HCT116 (cell line): ENCODE measurements at regions not wholly inside any gene's neighbourhood (a gene's known extent, or its start where the extent isn't known, plus 50 kb on each side); places are given as distances from the start of the nearest gene placed in this dataset.

Experiments
- ATAC-seq: fragments of 200-7000 bp; cut with Tn5 transposase; 2 replicates; pipeline ENCODE4 v1.9.1; 2020; ENCODE audit warnings: mild to moderate bottlenecking, moderate library complexity
- BruUV-seq: library from RNA; stranded (reverse); fragments of 400-500 nt; replicated peaks from 2 replicates; lab custom pipeline; 2021; lab: Mats Ljungman, UMichigan
- CTCF ChIA-PET: fragments of 300-600 bp; sonication (Branson Sonifier 250); formaldehyde crosslinking; loops from one replicate; lab custom pipeline; 2021; ENCODE audit warnings: antibody characterized with exemption; lab: Charles Lee
- POLR2A ChIA-PET: fragments of 300-600, 350-600 bp; sonication (Branson Sonifier 250); formaldehyde crosslinking; loops from one replicate; lab custom pipeline; 2021; ENCODE audit warnings: antibody characterized with exemption; lab: Charles Lee
- RAD21 ChIA-PET, 2 experiments: fragments of 300-600 bp; sonication (Branson Sonifier 250); formaldehyde crosslinking; loops; one replicate each; lab custom pipeline; 2023; ENCODE audit warnings: low total read pairs in 2 of 2; ENCODE audit not compliant: uncharacterized antibody in 2 of 2, unreplicated experiment in 2 of 2, low non-redundant PET in 1 of 2; lab: Charles Lee
- DNase-seq: peaks from one replicate; pipeline ENCODE4 v3.0.0-alpha.2; 2010; ENCODE audit warnings: low read depth, low spot score
- H2AFZ ChIP-seq: fragments of 200-600 bp; shearing (Covaris generic), sonication (generic); 2 replicates; pipeline ENCODE4 v1.6.1; 2017; ENCODE audit warnings: low read depth, mixed run types, mixed read lengths, antibody characterized with exemption, low read length; ENCODE audit not compliant: poor library complexity, severe bottlenecking
- H3K27ac ChIP-seq: 2 replicates; pipeline ENCODE4 v1.5.1; 2012; ENCODE audit warnings: low read depth, low read length
- H3K27me3 ChIP-seq: fragments of 200-600 bp; sonication (generic); 2 replicates; pipeline ENCODE4 v1.6.1; 2016; ENCODE audit warnings: mixed run types, low read length, mixed read lengths; ENCODE audit not compliant: insufficient read depth
- H3K36me3 ChIP-seq, 2 experiments: fragments of 200-500 bp in 1 of 2; fragments of 200-600 bp in 1 of 2; sonication (Bioruptor generic) in 1 of 2; sonication (generic) in 1 of 2; 2 replicates each; pipeline versions ENCODE4 v1.5.1 to v1.6.1; 2014 to 2016; ENCODE audit warnings: low read length in 2 of 2, inconsistent platforms in 1 of 2, mixed read lengths in 1 of 2, mixed run types in 1 of 2; ENCODE audit not compliant: insufficient read depth in 2 of 2, control insufficient read depth in 1 of 2
- H3K4me1 ChIP-seq, 2 experiments: fragments of 200-600 bp in 1 of 2; sonication (generic) in 1 of 2; 2 replicates each; pipeline versions ENCODE4 v1.5.1 to v1.6.1; 2012 to 2017; ENCODE audit warnings: low read length in 2 of 2, inconsistent platforms in 1 of 2, mild to moderate bottlenecking in 1 of 2, mixed read lengths in 1 of 2, mixed run types in 1 of 2, moderate library complexity in 1 of 2; ENCODE audit not compliant: insufficient read depth in 2 of 2, control insufficient read depth in 1 of 2
- H3K4me2 ChIP-seq: fragments of 200-600 bp; sonication (generic); 2 replicates; pipeline ENCODE4 v1.6.1; 2017; ENCODE audit warnings: mixed run types, low read length, mixed read lengths
- H3K4me3 ChIP-seq, 2 experiments: fragments of 200-600 bp in 1 of 2; sonication (generic) in 1 of 2; replicated peaks in 1 of 2; 2 replicates each; pipeline ENCODE4 v1.5.1; 2011 to 2016; ENCODE audit warnings: low read length in 2 of 2, control low read depth in 1 of 2, low read depth in 1 of 2, mild to moderate bottlenecking in 1 of 2, mixed read lengths in 1 of 2, mixed run types in 1 of 2
- H3K79me2 ChIP-seq: fragments of 200-600 bp; sonication (generic); 2 replicates; pipeline ENCODE4 v1.6.1; 2017; ENCODE audit warnings: mild to moderate bottlenecking, mixed run types, low read length, moderate library complexity, mixed read lengths; ENCODE audit not compliant: insufficient read depth
- H3K9ac ChIP-seq: fragments of 200-600 bp; sonication (generic); 2 replicates; pipeline ENCODE4 v1.6.1; 2016; ENCODE audit warnings: low read length, mixed read lengths
- H3K9me2 ChIP-seq: fragments of 200-600 bp; sonication (generic), shearing (Covaris generic); 2 replicates; pipeline ENCODE4 v1.6.1; 2017; ENCODE audit warnings: mixed run types, mild to moderate bottlenecking, moderate library complexity; ENCODE audit not compliant: insufficient read depth
- H3K9me3 ChIP-seq, 2 experiments: fragments of 200-500 bp in 1 of 2; fragments of 200-600 bp in 1 of 2; sonication (Bioruptor generic) in 1 of 2; sonication (generic) in 1 of 2; 2 replicates each; pipeline ENCODE4 v1.6.1; 2014 to 2017; ENCODE audit warnings: low read length in 2 of 2, mixed read lengths in 2 of 2, inconsistent platforms in 1 of 2, low read depth in 1 of 2, mild to moderate bottlenecking in 1 of 2, mixed run types in 1 of 2, moderate library complexity in 1 of 2; ENCODE audit not compliant: control insufficient read depth in 1 of 2, insufficient read depth in 1 of 2
- H4K20me1 ChIP-seq: fragments of 200-600 bp; sonication (generic), shearing (Covaris generic); 2 replicates; pipeline ENCODE4 v1.6.1; 2017; ENCODE audit warnings: mixed run types, mild to moderate bottlenecking, moderate library complexity; ENCODE audit not compliant: insufficient read depth
- ATF3 ChIP-seq: IDR thresholded peaks from 2 replicates; pipeline ENCODE4 v1.6.1; 2012
- CBX3 ChIP-seq: IDR thresholded peaks from 2 replicates; pipeline ENCODE4 v1.6.1; 2012; ENCODE audit warnings: low read depth
- EGR1 ChIP-seq: IDR thresholded peaks from 2 replicates; pipeline ENCODE4 v1.6.1; 2012; ENCODE audit warnings: low read depth
- ELF1 ChIP-seq: IDR thresholded peaks from 2 replicates; pipeline ENCODE4 v1.6.1; 2012; ENCODE audit warnings: low read depth, borderline replicate concordance
- FOSL1 ChIP-seq: IDR thresholded peaks from 2 replicates; pipeline ENCODE4 v1.6.1; 2012; ENCODE audit warnings: low read depth
- JUND ChIP-seq: IDR thresholded peaks from 2 replicates; pipeline ENCODE4 v1.6.1; 2012
- RAD21 ChIP-seq: IDR thresholded peaks from 2 replicates; pipeline ENCODE4 v1.6.1; 2012; ENCODE audit warnings: low read depth, mild to moderate bottlenecking
- REST ChIP-seq: IDR thresholded peaks from 2 replicates; pipeline ENCODE4 v1.6.1; 2012; ENCODE audit warnings: low read depth
- SIN3A ChIP-seq: IDR thresholded peaks from 2 replicates; pipeline ENCODE4 v1.6.1; 2012; ENCODE audit warnings: low read depth
- SRF ChIP-seq: IDR thresholded peaks from 2 replicates; pipeline ENCODE4 v1.6.1; 2012; ENCODE audit warnings: low read depth
- YY1 ChIP-seq: IDR thresholded peaks from 2 replicates; pipeline ENCODE4 v1.6.1; 2011; ENCODE audit warnings: low read length, low read depth, moderate library complexity, mild to moderate bottlenecking; ENCODE audit not compliant: insufficient replicate concordance; ENCODE audit errors: extremely low read depth
- ZBTB33 ChIP-seq: IDR thresholded peaks from 2 replicates; pipeline ENCODE4 v1.6.1; 2011; ENCODE audit warnings: mild to moderate bottlenecking, low read length, moderate library complexity; ENCODE audit not compliant: insufficient replicate concordance; ENCODE audit errors: extremely low read depth
- ZFX ChIP-seq: fragments of 450-650 bp; IDR thresholded peaks from 2 replicates; pipeline ENCODE4 v1.6.1; 2017
- intact Hi-C: fragments of 100-400 bp; cut with micrococcal nuclease; formaldehyde crosslinking; loops from 2 replicates; pipeline ENCODE4 v1.10.0; 2022
- TF ChIP-seq, protein P1 (sequence below): IDR thresholded peaks from 2 replicates; pipeline ENCODE4 v1.6.1; 2012

DNA sequence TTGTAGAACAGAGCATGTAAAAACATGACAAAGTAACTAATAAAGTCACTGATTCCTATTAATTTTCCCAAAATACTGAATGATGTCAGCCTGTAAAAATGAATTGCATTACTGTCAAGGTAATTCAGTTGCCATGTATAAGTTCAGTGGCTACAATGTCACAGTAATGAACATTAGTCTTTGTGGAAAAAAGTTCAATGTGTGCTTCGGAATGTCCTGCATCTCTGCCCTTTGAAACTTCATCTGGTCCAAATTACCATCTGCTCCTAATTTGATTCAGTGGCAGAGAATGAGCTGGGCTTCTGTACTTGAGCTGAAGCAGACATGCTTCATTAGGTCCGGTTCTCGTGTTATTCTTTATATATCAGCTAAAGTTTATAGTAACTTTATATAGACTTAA lies 567.4 kb downstream of the COL12A1 start:
- BruUV-seq, result no TSS peak
- H3K4me1 ChIP-seq, result no peaks in the 10 kb centered on the region
- H2AFZ ChIP-seq, result no peak overlapping the region
- H4K20me1 ChIP-seq, result no peaks in the 10 kb centered on the region
- ChIA-PET POLR2A (no interaction called here), CTCF (no interaction called here), RAD21 (no interaction called here)
- no peaks in the 10 kb centered on the region for H3K9me3 ChIP-seq
- no peak for DNase-seq
- no peaks in the 10 kb centered on the region for H3K27me3 ChIP-seq
- H3K27ac ChIP-seq, result no peak overlapping the region
- no peaks in the 10 kb centered on the region for H3K9me2 ChIP-seq
- no peak overlapping the region for H3K4me2 ChIP-seq
- TF ChIP-seq SIN3A, result no peak
- no peak for TF ChIP-seq YY1
- no peak for TF ChIP-seq RAD21
- TF ChIP-seq CBX3, result no peak
- no peak overlapping the region for H3K9ac ChIP-seq
- no peaks in the 10 kb centered on the region for H3K36me3 ChIP-seq
- no peak for ATAC-seq
- H3K4me3 ChIP-seq, result no peak overlapping the region
- H3K79me2 ChIP-seq, result no peaks in the 10 kb centered on the region
- intact Hi-C loops, result no loop called here

DNA sequence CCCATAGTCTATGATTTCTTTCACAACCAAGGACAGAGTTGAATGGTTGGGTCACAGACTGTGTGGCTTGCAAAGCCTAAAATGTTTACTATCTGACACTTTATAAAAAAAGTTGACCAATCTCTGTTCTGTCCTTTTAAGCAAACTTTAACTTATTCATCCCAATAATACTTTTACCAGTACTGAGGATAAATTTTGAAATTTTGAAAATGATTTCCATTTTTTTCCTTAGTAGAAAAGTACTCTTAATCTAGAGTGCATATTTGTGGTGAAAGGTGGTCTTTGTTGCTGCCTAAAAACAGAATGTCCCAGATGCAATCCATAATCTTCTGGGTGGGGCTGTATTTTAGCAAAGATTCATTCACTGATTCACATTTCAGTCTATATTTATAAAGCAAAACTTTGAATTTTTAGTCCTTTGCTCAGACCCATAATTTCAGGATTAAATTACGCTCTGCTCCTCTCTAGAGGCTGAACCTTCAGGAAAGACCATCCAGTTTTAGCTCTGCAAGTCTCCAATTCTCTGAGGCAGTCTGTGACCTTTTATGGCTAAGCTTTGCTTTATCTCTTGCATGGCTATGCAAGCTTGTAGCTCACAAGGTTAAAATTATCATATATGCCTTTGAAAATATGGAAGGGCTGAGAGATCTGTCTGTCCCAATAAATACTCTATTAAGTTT lies 573.5 kb downstream of the COL12A1 start:
- BruUV-seq, result no TSS peak
- no peak for DNase-seq
- intact Hi-C loops, result no loop called here
- H3K4me1 ChIP-seq, result no peaks in the 10 kb centered on the region
- H3K9ac ChIP-seq, result no peak overlapping the region
- ChIA-PET POLR2A (no interaction called here), CTCF (no interaction called here), RAD21 (no interaction called here)
- no peak overlapping the region for H2AFZ ChIP-seq
- no peak for ATAC-seq
- no peaks in the 10 kb centered on the region for H3K9me2 ChIP-seq
- H3K4me3 ChIP-seq, result no peak overlapping the region
- no peaks in the 10 kb centered on the region for H3K79me2 ChIP-seq
- H3K9me3 ChIP-seq, result no peaks in the 10 kb centered on the region
- no peaks in the 10 kb centered on the region for H4K20me1 ChIP-seq
- H3K36me3 ChIP-seq, result no peaks in the 10 kb centered on the region
- no peak overlapping the region for H3K4me2 ChIP-seq
- no peak overlapping the region for H3K27ac ChIP-seq
- no peaks in the 10 kb centered on the region for H3K27me3 ChIP-seq
- no peak for TF ChIP-seq ATF3
- TF ChIP-seq EGR1, result no peak
- TF ChIP-seq ZFX, result no peak
- no peak for TF ChIP-seq FOSL1
- TF ChIP-seq JUND, result no peak
- TF ChIP-seq SRF, result no peak
- TF ChIP-seq ELF1, result no peak
- no peak for TF ChIP-seq REST
- TF ChIP-seq CBX3, result no peak
- TF ChIP-seq RAD21, result no peak
- no peak for TF ChIP-seq SIN3A
- TF ChIP-seq, protein P1, sequence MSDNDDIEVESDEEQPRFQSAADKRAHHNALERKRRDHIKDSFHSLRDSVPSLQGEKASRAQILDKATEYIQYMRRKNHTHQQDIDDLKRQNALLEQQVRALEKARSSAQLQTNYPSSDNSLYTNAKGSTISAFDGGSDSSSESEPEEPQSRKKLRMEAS, result no peak
- no peak for TF ChIP-seq ZBTB33
